GM12878 (cell line): ENCODE measurements at regions not wholly inside any gene's neighbourhood (a gene's known extent, or its start where the extent isn't known, plus 50 kb on each side); places are given as distances from the start of the nearest gene placed in this dataset.

Experiments
- ATAC-seq: fragments of 200-7000 bp; cut with Tn5 transposase; 3 replicates; pipeline ENCODE4 v1.9.1; 2020; ENCODE audit warnings: mild to moderate bottlenecking, moderate library complexity
- BruUV-seq: library from RNA; stranded (reverse); fragments of 400-500 nt; replicated peaks from 2 replicates; lab custom pipeline; 2021; lab: Mats Ljungman, UMichigan
- CTCF ChIA-PET: fragments of 300-600 bp; sonication (Branson Sonifier 250); formaldehyde crosslinking; extraction: SDS; loops from one replicate; lab custom pipeline; 2021; ENCODE audit warnings: inconsistent platforms; lab: Yijun Ruan, JAX
- POLR2A ChIA-PET: fragments of 350-600 bp; formaldehyde crosslinking; extraction: SDS; loops from one replicate; lab custom pipeline; 2021; ENCODE audit warnings: inconsistent platforms; lab: Charles Lee
- RAD21 ChIA-PET: fragments of 300-600 bp; sonication (Branson Sonifier 250); formaldehyde crosslinking; loops from one replicate; lab custom pipeline; 2023; ENCODE audit warnings: antibody characterized with exemption; ENCODE audit not compliant: unreplicated experiment; lab: Charles Lee
- SMC1A ChIA-PET: fragments of 300-600 bp; sonication (Branson Sonifier 250); formaldehyde crosslinking; loops from one replicate; lab custom pipeline; 2023; ENCODE audit not compliant: unreplicated experiment, uncharacterized antibody; lab: Charles Lee
- DNase-seq: peaks from one replicate; pipeline ENCODE4 v3.0.0-alpha.2; 2011; ENCODE audit warnings: low read depth, low spot score
- FAIRE-seq: peaks from 3 replicates; lab custom pipeline; 2011; peaks lifted over from hg19 to GRCh38; lab: Jason Lieb, UNC
- H2AFZ ChIP-seq: 2 replicates; pipeline ENCODE4 v1.6.0; 2011; ENCODE audit warnings: low read depth, low read length, control low read depth; ENCODE audit not compliant: control insufficient read depth
- H3K27ac ChIP-seq: 2 replicates; pipeline ENCODE4 v1.5.1; 2011; ENCODE audit warnings: control low read depth; ENCODE audit not compliant: control insufficient read depth, insufficient read depth
- H3K27me3 ChIP-seq, 2 experiments: replicated peaks in 1 of 2; 2 replicates each; pipeline versions ENCODE4 v1.6.0 to v1.6.1; 2011; ENCODE audit warnings: low read length in 1 of 2; ENCODE audit not compliant: control insufficient read depth in 2 of 2, insufficient read depth in 2 of 2
- H3K36me3 ChIP-seq, 2 experiments: 2 replicates each; pipeline ENCODE4 v1.5.1; 2011; ENCODE audit warnings: low read length in 1 of 2; ENCODE audit not compliant: control insufficient read depth in 2 of 2, insufficient read depth in 2 of 2
- H3K4me1 ChIP-seq: 2 replicates; pipeline ENCODE4 v1.6.1; 2011; ENCODE audit warnings: mild to moderate bottlenecking, low read length, moderate library complexity, mixed read lengths; ENCODE audit not compliant: control insufficient read depth, insufficient read depth
- H3K4me2 ChIP-seq: 2 replicates; pipeline ENCODE4 v1.6.0; 2011; ENCODE audit warnings: control low read depth; ENCODE audit not compliant: control insufficient read depth, insufficient read depth
- H3K4me3 ChIP-seq: fragments of 200-600 bp; sonication (generic); 2 replicates; pipeline ENCODE4 v1.5.1; 2016
- H3K79me2 ChIP-seq: 2 replicates; pipeline ENCODE4 v1.6.0; 2011; ENCODE audit warnings: low read length; ENCODE audit not compliant: control insufficient read depth, insufficient read depth
- H3K9ac ChIP-seq: 2 replicates; pipeline ENCODE4 v1.8.0; 2011; ENCODE audit warnings: low read length, control low read depth, mixed read lengths; ENCODE audit not compliant: control insufficient read depth, insufficient read depth
- H3K9me3 ChIP-seq: replicated peaks from 3 replicates; pipeline ENCODE4 v1.5.1; 2011; ENCODE audit warnings: mild to moderate bottlenecking, low read length; ENCODE audit not compliant: control insufficient read depth, insufficient read depth
- H4K20me1 ChIP-seq: 2 replicates; pipeline ENCODE4 v1.6.0; 2011; ENCODE audit not compliant: control insufficient read depth, insufficient read depth
- BCLAF1 ChIP-seq: fragments of 450-650 bp; IDR thresholded peaks from 2 replicates; pipeline ENCODE4 v1.6.1; 2017; ENCODE audit warnings: antibody characterized with exemption, mild to moderate bottlenecking, moderate library complexity
- BRCA1 ChIP-seq: IDR thresholded peaks from 2 replicates; pipeline ENCODE4 v1.6.1; 2011; ENCODE audit warnings: low read depth, low read length, improper control_type of control experiment
- CHD2 ChIP-seq: IDR thresholded peaks from 2 replicates; pipeline ENCODE4 v1.6.1; 2011; ENCODE audit warnings: low read depth, low read length, improper control_type of control experiment, borderline replicate concordance
- CHD4 ChIP-seq: fragments of 200-600 bp; sonication (generic); IDR thresholded peaks from 2 replicates; pipeline ENCODE4 v1.6.1; 2016; ENCODE audit warnings: mild to moderate bottlenecking
- E4F1 ChIP-seq: fragments of 450-650 bp; IDR thresholded peaks from 2 replicates; pipeline ENCODE4 v1.6.1; 2018; ENCODE audit warnings: borderline replicate concordance, mild to moderate bottlenecking; ENCODE audit not compliant: partially characterized antibody
- GATAD2B ChIP-seq: fragments of 450-650 bp; conservative IDR thresholded peaks from 2 replicates; pipeline ENCODE4 v1.6.1; 2017; ENCODE audit warnings: low read depth, mild to moderate bottlenecking, moderate library complexity
- HDAC2 ChIP-seq: fragments of 200-600 bp; sonication (generic); IDR thresholded peaks from 2 replicates; pipeline ENCODE4 v1.6.1; 2017
- IKZF2 ChIP-seq, 2 experiments: fragments of 450-650 bp; IDR thresholded peaks; 2 replicates each; pipeline ENCODE4 v1.6.1; 2017; ENCODE audit warnings: mild to moderate bottlenecking in 2 of 2, moderate library complexity in 2 of 2
- MTA3 ChIP-seq: IDR thresholded peaks from 2 replicates; pipeline ENCODE4 v1.6.1; 2012; ENCODE audit warnings: low read length, inconsistent platforms, borderline replicate concordance
- MYC ChIP-seq: IDR thresholded peaks from 2 replicates; pipeline ENCODE4 v1.6.1; 2011; ENCODE audit warnings: mild to moderate bottlenecking, low read length, moderate library complexity, inconsistent platforms; ENCODE audit not compliant: insufficient read depth, insufficient replicate concordance, insufficient read length, severe bottlenecking
- PML ChIP-seq: IDR thresholded peaks from 2 replicates; pipeline ENCODE4 v1.6.1; 2012; ENCODE audit warnings: low read length, inconsistent platforms
- POLR2AphosphoS5 ChIP-seq: IDR thresholded peaks from 2 replicates; pipeline ENCODE4 v1.6.1; 2011; ENCODE audit warnings: mild to moderate bottlenecking, low read length, inconsistent platforms
- RAD51 ChIP-seq: fragments of 450-650 bp; IDR thresholded peaks from 2 replicates; pipeline ENCODE4 v1.6.1; 2016; ENCODE audit warnings: moderate library complexity, mild to moderate bottlenecking, inconsistent platforms
- SIX5 ChIP-seq: IDR thresholded peaks from 2 replicates; pipeline ENCODE4 v1.6.1; 2011; ENCODE audit warnings: mild to moderate bottlenecking, low read depth, low read length, moderate library complexity; ENCODE audit not compliant: severe bottlenecking
- SREBF1 ChIP-seq: IDR thresholded peaks from 2 replicates; pipeline ENCODE4 v1.6.1; 2012; ENCODE audit warnings: mild to moderate bottlenecking, low read length
- TCF3 ChIP-seq: IDR thresholded peaks from 2 replicates; pipeline ENCODE4 v1.6.1; 2012; ENCODE audit warnings: low read depth, mild to moderate bottlenecking, low read length, borderline replicate concordance; ENCODE audit not compliant: insufficient read depth
- ZBTB4 ChIP-seq: fragments of 450-650 bp; formaldehyde crosslinking; IDR thresholded peaks from 2 replicates; pipeline ENCODE4 v1.4.0; 2022; ENCODE audit warnings: mild to moderate bottlenecking, moderate library complexity
- WGBS: methylation state at CpG from one replicate; pipeline ENCODE4 v1.1.6; 2016; ENCODE audit warnings: low lambda C conversion rate; ENCODE audit not compliant: insufficient replicate concordance, insufficient coverage; ENCODE audit errors: missing lambda C conversion rate; 5-methylcytosine and 5-hydroxymethylcytosine counted together
- in situ Hi-C: fragments of 300-500 bp; cut with MboI; formaldehyde crosslinking; loops from 9 replicates; pipeline ENCODE4 v1.14.3; 2018; ENCODE audit warnings: mixed read lengths
- intact Hi-C: fragments of 100-400 bp; cut with micrococcal nuclease; formaldehyde crosslinking; loops from one replicate; pipeline ENCODE4 v1.14.2; 2022; ENCODE audit not compliant: unreplicated experiment

DNA sequence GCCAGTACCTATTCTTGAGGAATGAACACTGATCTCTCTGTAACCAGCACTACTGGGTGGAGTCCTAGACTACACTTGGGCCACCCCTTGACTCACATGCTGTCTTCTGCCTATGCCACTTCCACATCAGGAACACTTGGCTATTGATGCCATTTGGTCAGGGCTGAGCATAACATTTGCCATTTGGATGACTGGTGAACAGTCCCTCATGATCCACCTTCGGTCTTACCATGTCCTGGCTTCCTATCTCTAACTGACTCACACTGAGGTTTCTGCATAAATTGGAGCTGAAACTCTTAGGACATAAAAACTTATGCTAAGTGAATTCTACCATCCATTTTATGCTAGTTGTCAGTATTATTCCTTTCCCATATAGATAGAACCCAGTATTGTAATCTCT is 91.7 kb upstream of the PELI2 start (continued):
- no peak for TF ChIP-seq E4F1

- no peak overlapping the region for H2AFZ ChIP-seq
- RAD21 ChIA-PET, result no interaction called here
- TF ChIP-seq TCF3, result no peak
- TF ChIP-seq GATAD2B, result no peak
- TF ChIP-seq BCLAF1, result no peak
- TF ChIP-seq SIX5, result no peak
- TF ChIP-seq SREBF1, result no peak
- TF ChIP-seq RAD51, result no peak
- TF ChIP-seq CHD4, result no peak
- TF ChIP-seq MYC, result no peak
- TF ChIP-seq PML, result no peak
- no peak for TF ChIP-seq ZBTB4 (CRISPR knock-in tag)
- TF ChIP-seq BRCA1, result no peak
- TF ChIP-seq HDAC2, result no peak
- no peak for TF ChIP-seq POLR2AphosphoS5
- TF ChIP-seq IKZF2 (IDR thresholded peaks at IDR 0.05), result no peak
- TF ChIP-seq MTA3, result no peak
- no peak for TF ChIP-seq CHD2
These were observed 90.8 kb upstream of the PELI2 start for GRCh38 chr14:56027421-56027820.

More at GRCh38 chr14:56027421-56027820, 90.8 kb upstream of the PELI2 start:
- H3K9ac ChIP-seq, result no peak overlapping the region
- CTCF ChIA-PET, result no interaction called here
- FAIRE-seq, result no peak
- no peak for DNase-seq
- no peak overlapping the region for H3K4me2 ChIP-seq
- H3K9me3 ChIP-seq, result no peaks in the 10 kb centered on the region
- H4K20me1 ChIP-seq, result no peaks in the 10 kb centered on the region
- no peak overlapping the region for H3K4me3 ChIP-seq
- BruUV-seq, result no TSS peak
- H3K27ac ChIP-seq, result no peak overlapping the region
- WGBS, result 0% methylated on average over 1 of the region's 1 CpG
- POLR2A ChIA-PET, result no interaction called here
- SMC1A ChIA-PET, result no interaction called here
- no peaks in the 10 kb centered on the region for H3K4me1 ChIP-seq
- H3K36me3 ChIP-seq, result no peaks in the 10 kb centered on the region
- no peaks in the 10 kb centered on the region for H3K27me3 ChIP-seq
- no peaks in the 10 kb centered on the region for H3K79me2 ChIP-seq
- intact Hi-C loops (no loop called here), in situ Hi-C loops (no loop called here)
- no peak for ATAC-seq
